NCI-H2227 treated with DMSO at 0.1 percent for 48 hours (cell line): ENCODE measurements at regions not wholly inside any gene's neighbourhood (a gene's known extent, or its start where the extent isn't known, plus 50 kb on each side); places are given as distances from the start of the nearest gene placed in this dataset.

Source experiments
- DNase-seq: peaks from one replicate; lab custom pipeline; 2025; lab: John Stamatoyannopoulos, UW

DNA sequence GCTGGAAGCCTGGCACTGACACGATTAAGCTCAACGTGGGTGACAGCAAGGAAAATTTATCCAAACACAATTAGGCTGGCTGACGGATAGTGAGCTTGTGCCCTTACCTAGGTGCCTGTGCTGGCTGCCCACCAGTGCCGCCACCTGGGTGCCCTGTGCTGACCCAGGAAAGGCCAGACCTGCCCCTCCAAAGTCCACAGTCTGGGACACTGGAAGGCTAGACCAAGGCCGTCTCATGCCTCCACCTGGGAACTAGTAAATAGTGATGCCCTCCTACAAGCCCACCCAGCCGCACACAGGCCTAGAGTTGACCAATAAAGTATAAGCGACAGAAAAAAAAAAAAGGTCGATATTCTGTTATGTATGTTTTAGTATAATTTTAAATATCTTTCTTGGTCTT lies 142.6 kb upstream of the MCHR2 start:
- no peak for DNase-seq

DNA sequence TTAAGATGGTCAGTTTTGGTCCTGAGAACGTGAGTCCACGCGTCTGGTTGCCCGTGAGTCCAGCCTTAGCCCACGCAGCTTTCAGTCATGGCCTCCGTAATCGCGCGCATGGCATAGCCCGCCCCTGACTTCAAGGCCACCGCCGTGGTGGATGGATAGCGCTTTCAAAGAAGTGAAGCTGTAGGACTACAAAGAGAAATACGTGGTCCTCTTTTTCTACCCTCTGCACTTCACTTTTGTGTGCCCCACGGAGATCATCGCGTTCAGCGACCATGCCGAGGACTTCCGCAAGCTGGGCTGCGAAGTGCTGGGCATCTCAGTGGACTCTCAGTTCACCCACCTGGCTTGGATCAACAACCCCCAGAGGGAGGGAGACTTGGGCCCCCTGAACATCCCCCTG lies 142.0 kb upstream of the MCHR2 start:
- no peak for DNase-seq

- no peak for DNase-seq
These were observed 140.7 kb upstream of the MCHR2 start for GRCh38 chr6:100134703-100135102.

GRCh38 chr6:100134297-100134696 lies 140.3 kb upstream of the MCHR2 start:
- DNase-seq: no peak

GRCh38 chr6:100132005-100132404 lies 138.0 kb upstream of the MCHR2 start:
- DNase-seq: no peak

DNA sequence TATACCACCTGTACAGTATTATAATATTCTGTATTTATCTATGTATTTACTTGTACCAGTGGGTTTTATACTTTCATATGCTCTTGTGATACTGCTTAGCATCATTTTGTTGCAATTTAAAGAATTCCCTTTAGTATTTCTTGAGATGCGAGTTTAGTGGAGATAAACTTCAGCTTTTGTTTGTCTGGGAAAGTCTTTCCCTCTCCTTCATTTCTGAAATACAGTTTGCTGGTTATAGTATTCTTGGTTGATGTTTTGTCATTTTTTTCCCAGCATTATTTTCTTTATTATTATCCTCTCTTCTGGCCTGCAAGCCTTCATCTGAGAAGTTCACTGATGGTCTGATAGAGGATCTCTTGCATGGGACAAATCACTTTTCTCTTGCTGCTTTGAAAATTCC lies 136.6 kb upstream of the MCHR2 start:
- DNase-seq: no peak

DNA sequence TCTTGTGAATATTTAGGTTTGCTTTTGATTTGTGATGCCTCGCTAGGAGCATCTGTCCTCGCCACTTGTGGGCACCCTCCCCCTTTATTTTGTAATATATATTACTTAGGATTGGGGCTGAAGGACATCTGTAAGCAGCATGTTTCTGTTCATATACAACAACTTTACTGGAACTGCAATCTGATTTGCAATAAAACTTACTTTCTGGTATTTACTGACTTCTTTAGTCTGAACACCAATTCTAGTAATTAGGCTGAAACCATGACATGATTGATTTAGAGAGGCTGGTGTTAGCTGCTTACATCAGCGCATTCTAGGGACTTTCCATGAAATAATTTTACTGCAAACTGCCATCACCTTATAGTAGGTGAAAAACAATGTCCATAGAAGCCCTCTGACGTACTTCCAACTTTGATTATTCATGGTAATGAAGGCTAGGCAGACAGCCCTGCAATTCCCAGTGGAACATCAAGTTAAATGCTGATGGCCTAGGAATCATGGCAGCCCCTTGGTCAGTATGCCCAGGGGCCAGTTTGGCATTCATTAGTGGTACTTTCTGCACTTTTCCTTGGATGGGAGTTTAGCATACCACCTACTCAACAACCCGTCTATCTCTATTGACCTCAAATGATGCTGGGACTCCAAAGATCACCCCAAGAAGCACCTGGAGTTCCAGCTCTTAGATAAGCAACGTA lies 132.9 kb upstream of the MCHR2 start:
- no peak for DNase-seq

- DNase-seq: no peak
These were observed 128.0 kb upstream of the MCHR2 start for GRCh38 chr6:100121854-100122609.

DNA sequence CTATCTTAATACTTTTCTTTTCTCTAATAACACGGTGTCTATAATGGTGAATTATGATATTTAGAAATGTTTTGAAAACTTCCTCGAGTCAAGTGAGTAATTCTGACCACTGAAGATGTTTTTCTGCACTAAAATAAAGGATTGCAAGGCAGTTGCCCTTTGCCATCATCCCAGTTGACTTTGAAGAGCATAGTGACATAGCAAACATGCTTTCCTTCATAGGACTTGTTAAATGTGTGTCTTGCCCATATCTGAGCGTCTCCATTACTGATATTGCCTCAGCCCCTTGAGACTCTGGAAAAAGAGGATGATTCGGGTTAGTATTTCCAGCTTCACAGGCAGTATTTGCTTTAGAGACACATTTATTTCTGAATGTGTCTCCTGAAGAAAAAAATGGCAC lies 125.2 kb upstream of the MCHR2 start:
- no peak for DNase-seq

DNA sequence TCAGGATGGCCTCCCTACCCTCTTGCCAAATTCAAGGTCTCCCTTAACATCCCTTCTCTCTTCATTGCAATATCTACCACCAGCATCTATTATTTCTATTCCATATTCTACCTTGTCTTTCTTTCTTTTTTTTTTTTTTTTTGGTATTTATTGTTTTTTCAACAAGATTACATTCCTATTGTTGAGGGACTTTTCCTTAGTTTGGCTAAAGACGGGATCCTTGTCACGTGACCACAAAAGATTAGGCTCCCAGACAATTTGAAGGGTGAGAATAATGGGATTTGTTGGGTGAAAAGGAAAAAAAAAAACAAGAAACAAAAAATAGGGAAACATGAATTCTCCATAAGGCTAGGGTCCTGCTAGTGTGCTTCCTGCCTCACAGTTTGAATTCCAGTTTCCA lies 124.3 kb upstream of the MCHR2 start:
- DNase-seq: no peak

GRCh38 chr6:100117680-100118079 lies 123.7 kb upstream of the MCHR2 start:
- no peak for DNase-seq

GRCh38 chr6:100116411-100117194 lies 122.6 kb upstream of the MCHR2 start:
- DNase-seq: peak; percentile 31

GRCh38 chr6:100115407-100116101 lies 121.5 kb upstream of the MCHR2 start:
- DNase-seq: no peak

DNA sequence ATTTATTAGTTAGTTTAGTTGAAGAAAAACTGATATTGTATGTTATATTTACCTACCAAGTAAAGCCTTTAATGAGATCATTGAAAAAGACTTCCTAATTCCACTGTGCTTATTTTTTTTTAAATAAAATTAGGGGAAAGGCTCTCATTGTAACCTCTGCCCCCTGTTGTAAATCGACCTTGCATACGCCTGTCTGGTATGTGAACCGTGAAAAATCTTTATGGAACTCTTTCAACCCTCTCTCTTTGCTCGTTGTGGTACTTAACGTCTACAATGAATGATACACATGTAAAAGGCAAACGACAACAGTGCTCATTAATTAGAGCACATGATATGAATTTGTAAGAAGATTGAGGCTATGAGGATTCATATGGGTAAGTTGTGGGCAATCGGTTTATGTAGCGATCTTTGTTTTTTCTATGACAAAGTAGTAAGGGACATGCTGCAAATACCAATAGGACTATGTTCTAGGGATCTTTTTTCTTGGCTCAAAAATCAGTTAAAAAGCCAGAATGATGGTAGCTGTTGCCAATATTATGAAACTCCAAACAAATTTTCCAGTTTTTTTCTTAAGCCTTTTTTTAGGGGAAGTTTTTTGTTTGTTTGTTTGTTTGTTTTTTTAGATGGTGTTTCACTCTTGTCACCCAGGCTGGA lies 119.0 kb upstream of the MCHR2 start:
- no peak for DNase-seq

DNA sequence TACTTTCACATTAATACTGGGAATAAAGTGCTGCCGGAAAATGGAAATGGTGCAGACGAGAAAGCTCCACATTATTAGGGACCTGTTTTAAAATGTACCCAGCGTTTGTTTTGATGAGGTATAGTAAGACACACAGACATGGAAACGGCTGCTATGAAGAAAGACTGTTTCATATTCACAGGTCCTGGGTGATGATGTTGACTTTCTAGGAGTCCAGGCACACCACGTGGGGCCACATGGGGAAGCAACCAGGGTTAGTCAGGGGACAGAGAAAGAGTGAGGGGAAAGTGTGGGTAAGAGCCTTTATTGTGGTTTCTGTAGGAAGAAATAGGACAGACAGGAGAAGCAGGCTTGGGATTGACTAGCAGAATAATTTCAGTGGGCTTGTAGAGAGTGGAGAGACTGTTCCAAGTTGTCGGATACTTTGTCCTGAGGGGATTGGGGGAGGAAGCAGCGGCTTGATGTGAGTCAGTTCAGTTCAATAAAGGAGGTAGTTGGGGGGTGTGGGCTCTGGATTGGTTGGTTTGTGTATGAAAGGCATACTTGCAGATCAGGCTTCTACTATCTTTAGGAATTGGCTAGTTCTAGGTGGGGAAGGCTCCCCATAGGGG lies 112.0 kb upstream of the MCHR2 start:
- DNase-seq: no peak

- DNase-seq: no peak
These were observed 111.1 kb upstream of the MCHR2 start for GRCh38 chr6:100105138-100105537.

GRCh38 chr6:100103931-100104330 lies 109.9 kb upstream of the MCHR2 start:
- no peak for DNase-seq

GRCh38 chr6:100103194-100103593 lies 109.2 kb upstream of the MCHR2 start:
- no peak for DNase-seq

DNA sequence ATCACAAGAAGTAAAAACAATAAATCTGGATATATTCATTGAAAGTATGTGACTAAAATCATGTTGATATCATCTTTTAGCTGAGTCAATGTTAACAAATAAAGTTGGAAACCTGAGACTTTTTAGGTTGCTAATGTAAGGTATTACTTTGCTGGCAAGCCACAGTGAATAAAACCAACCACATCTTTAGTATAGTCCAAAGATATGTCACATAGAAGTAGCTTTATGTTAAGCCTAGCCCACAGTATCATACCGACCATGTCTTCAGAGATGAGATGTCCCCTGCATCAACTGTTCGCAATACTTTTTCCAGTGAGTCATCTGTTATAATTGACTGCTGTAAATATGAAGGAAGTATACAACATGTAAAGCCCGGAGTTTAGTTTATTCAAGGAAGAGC lies 107.6 kb upstream of the MCHR2 start:
- DNase-seq: no peak

GRCh38 chr6:100100776-100101175 lies 106.8 kb upstream of the MCHR2 start:
- no peak for DNase-seq
